Adipocyte (in vitro differentiated cells): ENCODE measurements at regions not wholly inside any gene's neighbourhood (a gene's known extent, or its start where the extent isn't known, plus 50 kb on each side); places are given as distances from the start of the nearest gene placed in this dataset.

Experiments used
- DNase-seq: peaks from one replicate; pipeline ENCODE4 v3.0.0-alpha.2; 2015; ENCODE audit warnings: low read depth
- H3K27me3 ChIP-seq: replicated peaks from 2 replicates; pipeline ENCODE4 v1.7.0; 2013; ENCODE audit warnings: mild to moderate bottlenecking, low read length, moderate library complexity; ENCODE audit not compliant: control insufficient read depth, insufficient read depth
- H3K36me3 ChIP-seq: 2 replicates; pipeline ENCODE4 v1.7.0; 2013; ENCODE audit warnings: low read length, mild to moderate bottlenecking, moderate library complexity; ENCODE audit not compliant: control insufficient read depth, insufficient read depth, severe bottlenecking
- H3K4me1 ChIP-seq: 2 replicates; pipeline ENCODE4 v1.7.0; 2013; ENCODE audit warnings: mild to moderate bottlenecking, low read length, moderate library complexity; ENCODE audit not compliant: control insufficient read depth, insufficient read depth
- H3K4me3 ChIP-seq: 2 replicates; pipeline ENCODE4 v1.7.0; 2013; ENCODE audit warnings: mild to moderate bottlenecking, low read length, moderate library complexity
- H3K9ac ChIP-seq: 2 replicates; pipeline ENCODE4 v1.7.0; 2013; ENCODE audit warnings: mild to moderate bottlenecking, low read length, moderate library complexity
- H3K9me3 ChIP-seq: 2 replicates; pipeline ENCODE4 v1.7.0; 2013; ENCODE audit warnings: mild to moderate bottlenecking, low read length, moderate library complexity; ENCODE audit not compliant: control insufficient read depth

DNA sequence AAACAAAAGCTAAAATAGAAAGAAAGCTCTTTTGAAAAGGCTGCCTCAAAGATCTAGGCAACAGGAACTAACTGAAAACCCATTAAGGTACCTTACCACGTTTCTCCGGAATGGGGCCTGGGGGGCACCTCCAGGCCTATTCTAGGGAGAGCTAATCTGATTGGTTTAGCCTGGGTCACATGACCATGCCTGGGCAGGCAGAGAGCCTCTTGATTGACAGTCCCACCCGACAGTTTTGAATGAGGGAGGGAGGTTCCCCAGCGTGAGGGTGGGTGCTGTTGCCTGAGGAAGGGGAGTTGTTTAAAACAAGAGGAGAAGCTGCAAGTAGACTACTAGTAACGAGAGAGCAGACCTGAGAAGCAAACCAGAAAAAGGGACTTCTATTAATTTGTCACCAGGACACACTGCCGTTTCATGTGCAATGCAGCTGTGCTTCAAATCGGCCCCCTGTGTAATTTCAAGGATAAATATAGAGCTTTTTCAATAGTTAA is 143.4 kb upstream of the HS3ST2 start:
- Histone ChIP-seq H3K9me3 (peaks cover 3% of the 10 kb centered on the region), H3K9ac (no peak overlapping the region), H3K4me3 (no peak overlapping the region), H3K4me1 (no peaks in the 10 kb centered on the region), H3K27me3 (peaks cover 38% of the 10 kb centered on the region), H3K36me3 (no peaks in the 10 kb centered on the region)
- no peak for DNase-seq

DNA sequence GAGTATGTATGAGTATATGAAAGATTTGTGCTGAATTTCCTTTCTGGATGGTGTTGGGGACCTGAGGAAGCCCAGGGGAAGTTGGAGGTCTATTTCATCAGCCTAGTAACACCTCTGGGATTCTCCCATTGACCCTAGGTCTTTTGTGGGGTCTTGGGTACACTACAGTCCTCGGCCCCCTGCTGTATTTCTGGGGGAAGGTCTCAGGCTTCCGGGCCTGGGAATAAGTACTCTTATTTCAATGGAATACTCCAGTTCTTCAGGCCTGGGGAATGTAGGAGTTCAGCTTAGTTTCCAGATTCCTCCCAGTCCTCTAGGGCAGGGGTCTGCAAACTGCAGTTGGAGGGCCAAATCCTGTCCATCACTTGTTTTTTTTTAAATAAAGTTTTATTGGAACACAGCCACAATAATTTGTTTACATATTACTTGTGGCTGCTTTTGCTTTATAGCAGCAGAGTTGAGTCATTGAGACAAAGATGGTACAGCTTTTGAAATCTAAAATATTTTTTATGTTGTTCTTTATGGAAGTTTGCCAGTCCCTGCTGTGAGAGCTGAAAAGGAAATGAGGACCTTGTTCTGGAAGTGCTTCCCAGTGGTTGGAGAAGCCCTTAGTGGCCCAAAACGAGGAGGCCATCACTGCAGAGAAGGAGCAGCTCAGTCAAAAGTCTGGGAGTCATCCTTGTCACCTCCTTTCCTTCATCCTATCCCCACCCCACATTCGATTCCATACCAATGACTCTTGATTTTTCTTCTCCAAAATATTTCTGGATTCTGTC is 142.5 kb upstream of the HS3ST2 start:
- H3K9ac ChIP-seq = no peak overlapping the region
- peaks cover 3% of the 10 kb centered on the region for H3K9me3 ChIP-seq
- no peaks in the 10 kb centered on the region for H3K4me1 ChIP-seq
- no peak overlapping the region for H3K4me3 ChIP-seq
- H3K36me3 ChIP-seq = no peaks in the 10 kb centered on the region
- H3K27me3 ChIP-seq = peaks cover 39% of the 10 kb centered on the region
- peak; percentile 11 for DNase-seq

DNA sequence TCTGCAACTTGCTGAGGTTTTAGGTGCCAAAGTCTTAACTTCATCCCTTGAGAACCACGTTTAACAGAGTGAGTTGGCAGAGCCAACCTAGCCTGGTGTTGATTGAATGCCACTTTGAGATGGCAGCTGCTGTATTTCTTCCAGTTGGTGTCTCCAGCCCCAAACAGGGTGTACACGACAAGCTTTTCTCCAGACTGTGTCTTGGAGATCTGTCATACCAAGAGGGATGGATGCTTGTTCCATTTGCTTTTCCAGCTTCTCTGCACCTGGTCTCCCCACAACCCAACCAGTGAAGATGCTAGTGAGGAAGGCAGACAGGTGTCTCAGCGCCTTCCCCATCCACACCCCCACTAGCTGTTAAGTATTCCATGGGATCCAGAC is 141.1 kb upstream of the HS3ST2 start:
- H3K4me1 ChIP-seq = no peaks in the 10 kb centered on the region
- no peak overlapping the region for H3K9ac ChIP-seq
- H3K4me3 ChIP-seq = no peak overlapping the region
- peaks cover 53% of the 10 kb centered on the region for H3K27me3 ChIP-seq
- no peaks in the 10 kb centered on the region for H3K36me3 ChIP-seq
- H3K9me3 ChIP-seq = peaks cover 3% of the 10 kb centered on the region
- no peak for DNase-seq

DNA sequence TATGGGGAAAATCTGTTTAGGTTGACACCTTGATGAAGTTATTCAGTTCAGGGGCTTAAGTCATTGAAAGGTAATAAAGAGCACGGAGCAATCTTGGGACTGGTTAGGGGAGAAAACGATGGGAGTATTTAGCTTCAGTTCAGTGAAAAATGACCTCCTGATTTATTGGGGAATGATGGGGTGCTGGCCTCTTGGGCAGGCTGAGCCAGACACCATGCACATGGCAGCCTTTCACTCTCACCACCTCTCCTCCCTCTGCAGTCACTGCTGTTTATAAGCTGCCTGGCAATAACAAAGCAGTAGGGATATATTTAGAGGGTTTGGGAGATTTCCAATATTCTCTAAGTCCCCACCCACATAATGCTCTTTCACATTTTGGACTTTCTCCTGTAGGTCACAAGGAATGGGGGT is 140.5 kb upstream of the HS3ST2 start:
- no peak for DNase-seq
- H3K4me3 ChIP-seq = no peak overlapping the region
- H3K9ac ChIP-seq = no peak overlapping the region
- no peaks in the 10 kb centered on the region for H3K4me1 ChIP-seq
- peaks cover 59% of the 10 kb centered on the region for H3K27me3 ChIP-seq
- H3K9me3 ChIP-seq = peaks cover 8% of the 10 kb centered on the region
- H3K36me3 ChIP-seq = no peaks in the 10 kb centered on the region

DNA sequence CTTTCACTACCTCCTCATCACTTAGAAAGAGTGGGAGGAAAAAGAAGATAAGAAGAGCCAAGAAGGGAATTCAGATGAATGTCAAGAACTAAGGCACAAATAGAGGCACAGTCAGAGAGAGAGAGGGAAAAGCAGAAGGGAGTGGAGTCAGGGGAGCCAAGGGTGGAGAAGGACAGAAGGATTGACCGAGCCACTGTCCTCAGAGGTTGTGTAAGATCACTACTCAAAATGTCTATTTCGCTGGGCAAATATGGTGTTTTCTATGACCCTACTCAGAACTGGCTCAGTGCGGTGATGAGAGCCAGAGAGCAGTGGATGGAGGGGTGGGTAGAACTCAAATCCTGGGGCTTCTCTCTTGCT is 139.2 kb upstream of the HS3ST2 start:
- no peaks in the 10 kb centered on the region for H3K4me1 ChIP-seq
- no peak overlapping the region for H3K9ac ChIP-seq
- H3K27me3 ChIP-seq = peaks cover 69% of the 10 kb centered on the region
- no peak for DNase-seq
- H3K4me3 ChIP-seq = no peak overlapping the region
- peaks cover 9% of the 10 kb centered on the region for H3K9me3 ChIP-seq
- no peaks in the 10 kb centered on the region for H3K36me3 ChIP-seq

DNA sequence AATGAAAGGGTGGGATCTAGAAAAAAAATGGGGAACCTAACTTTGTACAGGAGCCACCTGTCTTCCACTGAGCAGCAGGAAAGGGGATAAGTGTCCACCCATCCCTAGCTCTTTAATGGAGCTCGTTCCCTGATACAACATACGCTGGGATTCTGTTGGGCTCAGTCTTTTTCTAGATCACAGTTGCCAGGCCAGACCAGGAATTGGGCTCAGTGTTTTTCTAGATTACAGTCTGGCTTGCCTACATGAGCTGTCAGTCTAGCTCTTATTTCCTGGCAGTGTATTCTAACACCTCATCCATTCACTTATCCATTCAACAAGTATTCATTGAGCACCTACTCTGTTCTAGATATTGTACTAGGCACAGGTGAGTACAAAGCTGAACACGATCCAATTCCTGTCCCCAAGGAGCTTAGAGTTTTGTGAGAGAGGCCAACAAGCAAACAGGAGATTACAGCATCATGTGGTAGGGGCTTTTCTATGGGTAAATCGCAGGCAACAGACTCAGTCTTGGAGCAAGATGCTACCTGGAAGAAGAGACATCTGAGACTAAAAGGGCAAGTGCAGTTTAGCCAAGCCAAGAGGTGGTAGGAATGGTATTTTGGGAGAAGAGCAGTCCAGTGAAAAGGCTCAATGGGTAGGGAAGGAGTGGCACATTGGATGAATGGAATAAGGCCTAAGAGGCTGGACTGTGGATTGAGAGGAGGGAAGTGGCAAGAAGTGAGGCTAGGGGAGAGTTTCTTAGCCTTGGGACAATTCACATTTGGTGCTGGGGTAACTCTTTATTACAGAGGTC is 138.0 kb upstream of the HS3ST2 start:
- DNase-seq = no peak
- Histone ChIP-seq H3K9me3 (peaks cover 9% of the 10 kb centered on the region), H3K36me3 (no peaks in the 10 kb centered on the region), H3K9ac (no peak overlapping the region), H3K4me1 (no peaks in the 10 kb centered on the region), H3K27me3 (peaks cover 71% of the 10 kb centered on the region), H3K4me3 (no peak overlapping the region)

DNA sequence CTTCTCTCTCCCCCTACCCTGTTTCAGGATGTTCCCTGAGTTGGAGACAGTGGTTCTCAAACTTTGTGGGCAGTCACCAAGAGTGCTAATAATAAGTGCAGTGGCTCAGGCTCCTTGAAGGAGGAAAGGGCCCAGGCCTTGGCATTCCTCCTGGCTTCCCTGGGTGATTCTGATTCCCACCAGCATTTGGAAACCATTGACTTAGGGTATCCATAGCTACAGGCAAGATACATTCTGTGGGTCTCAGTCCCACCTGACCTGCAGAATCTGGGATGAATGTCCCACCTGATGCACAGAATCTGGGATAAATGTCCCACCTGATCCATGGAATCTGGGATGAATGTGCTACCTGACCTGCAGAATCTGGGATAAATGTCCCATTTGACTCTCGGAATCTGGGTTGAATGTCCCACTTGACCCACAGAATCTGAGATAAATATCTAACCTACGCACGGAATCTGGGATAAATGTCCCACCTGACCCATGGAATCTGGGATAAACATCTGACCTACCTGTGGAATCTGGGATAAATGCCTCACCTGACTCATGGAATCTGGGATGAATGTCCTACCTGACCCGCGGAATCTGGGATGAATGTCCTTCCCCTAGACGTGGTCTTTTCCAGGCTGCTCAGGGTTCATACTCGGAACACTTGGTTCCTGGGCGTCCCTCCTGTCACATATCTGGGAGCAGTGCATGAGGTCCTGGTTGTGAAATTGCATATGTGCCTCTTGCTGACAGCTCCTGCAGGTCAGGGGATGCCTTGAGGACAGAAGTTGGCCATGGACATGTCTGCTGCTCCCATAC is 136.7 kb upstream of the HS3ST2 start:
- Histone ChIP-seq H3K4me1 (no peaks in the 10 kb centered on the region), H3K4me3 (no peak overlapping the region), H3K36me3 (no peaks in the 10 kb centered on the region), H3K27me3 (peaks cover 69% of the 10 kb centered on the region), H3K9me3 (peaks cover 9% of the 10 kb centered on the region), H3K9ac (no peak overlapping the region)
- no peak for DNase-seq

DNA sequence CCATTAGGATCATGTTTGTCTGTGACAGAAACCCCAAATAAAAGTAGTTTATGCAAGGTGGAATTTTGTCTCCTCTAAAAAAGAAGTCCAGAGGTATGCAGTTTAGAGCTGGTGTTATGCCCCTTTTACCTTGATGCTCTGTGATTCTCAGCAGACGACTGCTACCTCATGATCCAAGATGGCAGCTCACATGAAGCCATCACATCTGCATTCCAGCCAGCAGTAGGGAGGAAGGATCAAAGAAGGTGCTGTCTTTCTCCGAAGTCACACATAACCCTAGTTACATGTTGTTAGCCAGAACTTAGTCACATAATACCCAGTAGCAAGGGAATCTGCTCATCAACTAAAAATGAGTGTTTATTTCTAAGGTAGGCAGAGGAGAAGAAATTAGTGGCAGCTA is 135.7 kb upstream of the HS3ST2 start:
- no peaks in the 10 kb centered on the region for H3K4me1 ChIP-seq
- H3K4me3 ChIP-seq = no peak overlapping the region
- no peak overlapping the region for H3K9ac ChIP-seq
- H3K36me3 ChIP-seq = no peaks in the 10 kb centered on the region
- H3K27me3 ChIP-seq = peaks cover 59% of the 10 kb centered on the region
- no peak for DNase-seq
- peaks cover 9% of the 10 kb centered on the region for H3K9me3 ChIP-seq

DNA sequence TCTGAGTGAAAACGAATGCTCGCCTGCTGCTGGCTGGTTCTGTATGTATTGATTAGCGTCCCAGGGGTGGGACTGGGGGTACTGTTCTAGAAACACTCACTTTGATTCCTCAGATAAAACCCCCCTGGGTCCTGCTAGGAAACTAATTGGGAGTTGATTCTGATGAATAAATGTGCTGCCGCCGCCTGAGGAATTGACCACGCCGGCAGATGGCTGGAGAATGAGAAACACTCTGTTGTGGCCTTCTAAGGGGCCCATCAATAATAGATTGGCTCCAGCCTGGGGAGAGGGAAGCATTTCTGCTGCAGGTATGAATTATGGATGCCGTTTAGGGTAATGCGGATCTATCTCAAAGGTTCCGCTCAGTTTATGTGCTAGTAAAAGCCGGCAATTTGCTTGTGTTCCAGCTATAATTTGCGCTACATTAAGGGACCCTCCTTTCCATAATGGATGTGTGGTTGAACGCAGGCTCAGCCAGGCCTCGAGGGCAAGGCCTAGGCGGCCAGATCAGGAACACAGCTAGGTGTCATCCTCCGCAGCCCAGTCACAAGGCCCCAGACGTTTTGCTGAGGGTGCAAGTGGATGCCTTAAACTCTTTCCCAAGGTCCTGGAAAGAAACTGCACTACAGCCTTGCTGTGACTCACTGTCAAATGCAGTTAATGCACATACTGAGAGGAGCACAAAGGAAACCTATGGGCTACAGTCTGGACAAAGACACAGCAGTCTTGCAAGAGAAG is 132.2 kb upstream of the HS3ST2 start:
- H3K9ac ChIP-seq = no peak overlapping the region
- H3K9me3 ChIP-seq = peaks cover 12% of the 10 kb centered on the region
- peaks cover 29% of the 10 kb centered on the region for H3K4me1 ChIP-seq
- H3K4me3 ChIP-seq = no peak overlapping the region
- H3K27me3 ChIP-seq = peaks cover 33% of the 10 kb centered on the region
- no peak for DNase-seq
- H3K36me3 ChIP-seq = no peaks in the 10 kb centered on the region

DNA sequence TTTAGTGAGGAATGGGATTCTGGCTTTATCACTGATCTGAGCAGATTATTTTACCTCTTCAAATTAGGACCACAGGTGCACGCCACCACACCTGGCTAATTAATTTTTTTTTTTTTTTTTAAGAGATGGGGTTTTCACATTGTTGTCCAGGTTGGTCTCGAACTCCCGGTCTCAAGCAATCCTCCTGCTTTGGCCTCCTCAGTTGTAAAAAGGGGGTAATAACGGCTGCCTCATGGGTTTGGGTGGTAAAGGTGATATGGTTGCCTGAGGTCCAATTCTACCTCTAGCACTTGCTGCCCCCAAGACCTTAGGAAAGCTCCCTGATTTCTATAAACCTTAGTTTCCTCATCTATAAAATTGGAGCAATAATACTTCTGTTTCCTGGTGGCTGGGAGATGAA is 130.7 kb upstream of the HS3ST2 start:
- Histone ChIP-seq H3K9ac (no peak overlapping the region), H3K36me3 (no peaks in the 10 kb centered on the region), H3K9me3 (peaks cover 20% of the 10 kb centered on the region), H3K4me3 (no peak overlapping the region), H3K27me3 (peaks cover 17% of the 10 kb centered on the region), H3K4me1 (peaks cover 34% of the 10 kb centered on the region)
- DNase-seq = no peak
